Astrocyte of the cerebellum (primary cell): ENCODE measurements at regions not wholly inside any gene's neighbourhood (a gene's known extent, or its start where the extent isn't known, plus 50 kb on each side); places are given as distances from the start of the nearest gene placed in this dataset.

ENCODE experiments used
- DNase-seq: peaks from one replicate; pipeline ENCODE4 v3.0.0-alpha.2; 2011; ENCODE audit warnings: low read depth
- H3K4me3 ChIP-seq: 2 replicates; pipeline ENCODE4 v1.5.1; 2011; ENCODE audit warnings: mild to moderate bottlenecking, low read depth, low read length, moderate library complexity
- CTCF ChIP-seq: IDR thresholded peaks from 2 replicates; pipeline ENCODE4 v1.5.1; 2012; ENCODE audit warnings: low read length, low read depth, moderate library complexity, mild to moderate bottlenecking; ENCODE audit errors: missing control alignments
- in situ Hi-C: cut with HindIII; loops from 2 replicates; pipeline ENCODE4 v1.10.0; 2017; ENCODE audit warnings: low sequenced_read_pairs

- TF ChIP-seq CTCF: no peak
- H3K4me3 ChIP-seq: no peak overlapping the region
- DNase-seq: no peak
- in situ Hi-C loops: no loop called here
These were observed 368.4 kb downstream of the SOX9 start for GRCh38 chr17:72489272-72489641.

- H3K4me3 ChIP-seq: no peak overlapping the region
- no peak for TF ChIP-seq CTCF
- DNase-seq: no peak
- in situ Hi-C loops: no loop called here
These were observed 370.3 kb downstream of the SOX9 start for GRCh38 chr17:72491102-72491501.

GRCh38 chr17:72492494-72492893 is 371.7 kb downstream of the SOX9 start:
- in situ Hi-C loops: no loop called here
- no peak for DNase-seq
- no peak overlapping the region for H3K4me3 ChIP-seq
- no peak for TF ChIP-seq CTCF

GRCh38 chr17:72492941-72493340 is 372.1 kb downstream of the SOX9 start:
- no peak overlapping the region for H3K4me3 ChIP-seq
- in situ Hi-C loops: no loop called here
- DNase-seq: no peak
- no peak for TF ChIP-seq CTCF

- no peak overlapping the region for H3K4me3 ChIP-seq
- in situ Hi-C loops: no loop called here
- no peak for DNase-seq
- TF ChIP-seq CTCF: no peak
These were observed 373.7 kb downstream of the SOX9 start for GRCh38 chr17:72494566-72494965.

GRCh38 chr17:72496461-72496860 is 375.6 kb downstream of the SOX9 start:
- in situ Hi-C loops: no loop called here
- no peak for DNase-seq
- TF ChIP-seq CTCF: no peak
- H3K4me3 ChIP-seq: no peak overlapping the region

- DNase-seq: no peak
- no peak overlapping the region for H3K4me3 ChIP-seq
- no peak for TF ChIP-seq CTCF
- in situ Hi-C loops: no loop called here
These were observed 377.1 kb downstream of the SOX9 start for GRCh38 chr17:72497915-72498314.
